ENCODE measurements at regions not wholly inside any gene's neighbourhood (a gene's known extent, or its start where the extent isn't known, plus 50 kb on each side); places are given as distances from the start of the nearest gene placed in this dataset.
A peak's percentile ranks its signal among the peaks of the same experiment; 100 is the strongest.
"Not testable (repeated sequence)": the region's sequence is repeated elsewhere in the genome, so short reads cannot be mapped to it uniquely, and the experiment has no call there.

DNA sequence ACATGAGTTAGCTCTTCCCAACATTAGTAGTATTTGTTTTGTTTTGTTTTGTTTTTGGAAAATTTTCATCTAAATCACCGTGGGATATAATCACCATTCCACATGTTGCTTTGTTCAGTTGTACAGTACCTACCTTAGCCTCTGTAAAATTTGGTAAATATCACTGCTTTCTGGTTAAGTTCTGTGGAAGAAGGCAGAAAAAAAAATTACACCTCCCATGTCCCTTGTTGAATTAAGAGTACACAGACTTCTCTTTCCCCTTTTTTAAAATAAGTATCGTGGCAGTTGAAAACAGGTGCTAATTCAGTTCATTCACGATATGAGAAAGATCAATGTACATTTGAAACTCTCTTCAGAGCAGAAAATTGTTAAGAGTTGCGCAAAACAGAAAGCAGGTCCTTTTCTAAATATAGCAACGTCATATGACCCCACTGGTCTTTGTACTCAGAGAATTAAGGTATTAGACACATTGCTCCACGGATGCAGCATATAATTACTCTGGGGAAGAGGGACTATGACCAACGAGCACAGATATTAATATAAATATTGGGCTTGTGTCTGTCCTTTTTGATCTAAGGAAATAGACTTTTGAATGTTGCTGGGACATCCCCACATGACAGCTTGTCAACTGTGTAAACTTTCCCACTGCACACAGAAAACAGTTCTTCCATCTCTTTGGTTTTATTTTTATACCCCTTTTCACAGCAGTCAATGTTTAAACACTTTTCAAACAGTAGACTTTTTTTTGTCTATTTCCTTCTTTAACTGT lies 58.6 kb upstream of the ZNF217 start:
- no peaks in the 10 kb centered on the region for H3K9me3 ChIP-seq (ENCODE audit: control insufficient read depth, low read length)
- no peak overlapping the region for H2BK120ac ChIP-seq (ENCODE audit: low read depth, low read length)
- no peak overlapping the region for H3K4ac ChIP-seq (ENCODE audit: low read depth in 1 of 2, low read length in 2 of 2)
- no peaks in the 10 kb centered on the region for H3K36me3 ChIP-seq (ENCODE audit: control insufficient read depth in 1 of 2, insufficient read depth in 2 of 2, low read depth in 1 of 2, low read length in 2 of 2)
- H2AK5ac ChIP-seq (ENCODE audit: low read length, severe bottlenecking) = no peak overlapping the region
- H3K9ac ChIP-seq (ENCODE audit: low read length) = peak overlapping the region; percentile 7
- DNase-seq = peak; percentile 62
- no peak overlapping the region for H4K91ac ChIP-seq (ENCODE audit: low read length)
- H2AFZ ChIP-seq (ENCODE audit: low read depth, low read length) = no peak overlapping the region
- H3K18ac ChIP-seq (ENCODE audit: low read depth in 1 of 2, low read length in 2 of 2) = no peak overlapping the region
- H3K27ac ChIP-seq (ENCODE audit: low read length, poor library complexity, severe bottlenecking) = no peak overlapping the region
- no peak overlapping the region for H2BK15ac ChIP-seq (ENCODE audit: low read depth, poor library complexity, severe bottlenecking)
- H3K79me1 ChIP-seq (replicated peaks; ENCODE audit: low read length, poor library complexity, severe bottlenecking) = no peaks in the 10 kb centered on the region
- H3K23ac ChIP-seq (ENCODE audit: low read length in 2 of 2) = no peak overlapping the region
- H3K4me2 ChIP-seq (ENCODE audit: low read length, poor library complexity, severe bottlenecking) = no peak overlapping the region
- no peak overlapping the region for H3K14ac ChIP-seq (ENCODE audit: low read length in 2 of 2)
- no peaks in the 10 kb centered on the region for H3K4me1 ChIP-seq (ENCODE audit: control insufficient read depth, insufficient read depth, low read depth, low read length)
- H4K8ac ChIP-seq (ENCODE audit: low read length) = no peak overlapping the region
- H3K27me3 ChIP-seq (ENCODE audit: control insufficient read depth in 1 of 2, insufficient read depth in 1 of 2, low read length in 2 of 2) = no peaks in the 10 kb centered on the region
- H2BK12ac ChIP-seq (ENCODE audit: low read length in 2 of 2) = no peak overlapping the region
- H2BK5ac ChIP-seq (ENCODE audit: low read depth, low read length, poor library complexity, severe bottlenecking) = no peak overlapping the region
- 67% methylated on average over 5 of the region's 7 CpGs for WGBS
- H3K4me3 ChIP-seq (ENCODE audit: insufficient read depth in 1 of 2, low read depth in 1 of 2, low read length in 2 of 2) = no peak overlapping the region

GRCh38 chr20:53649493-53649892 lies 55.9 kb upstream of the ZNF217 start:
- not testable (repeated sequence) for H3K27ac ChIP-seq (ENCODE audit: low read length, poor library complexity, severe bottlenecking); H3K4me1 ChIP-seq (ENCODE audit: control insufficient read depth, insufficient read depth, low read depth, low read length); H2BK120ac ChIP-seq (ENCODE audit: low read depth, low read length); H3K18ac ChIP-seq (ENCODE audit: low read depth in 1 of 2, low read length in 2 of 2); H2BK15ac ChIP-seq (ENCODE audit: low read depth, poor library complexity, severe bottlenecking); H3K9ac ChIP-seq (ENCODE audit: low read length); DNase-seq; H3K27me3 ChIP-seq (ENCODE audit: control insufficient read depth in 1 of 2, insufficient read depth in 1 of 2, low read length in 2 of 2); H2AK5ac ChIP-seq (ENCODE audit: low read length, severe bottlenecking); H3K79me1 ChIP-seq (replicated peaks; ENCODE audit: low read length, poor library complexity, severe bottlenecking); H3K4me2 ChIP-seq (ENCODE audit: low read length, poor library complexity, severe bottlenecking); H2BK5ac ChIP-seq (ENCODE audit: low read depth, low read length, poor library complexity, severe bottlenecking); H3K14ac ChIP-seq (ENCODE audit: low read length in 2 of 2); H3K4ac ChIP-seq (ENCODE audit: low read depth in 1 of 2, low read length in 2 of 2); H3K4me3 ChIP-seq (ENCODE audit: insufficient read depth in 1 of 2, low read depth in 1 of 2, low read length in 2 of 2); H4K91ac ChIP-seq (ENCODE audit: low read length); H3K9me3 ChIP-seq (ENCODE audit: control insufficient read depth, low read length); H3K36me3 ChIP-seq (ENCODE audit: control insufficient read depth in 1 of 2, insufficient read depth in 2 of 2, low read depth in 1 of 2, low read length in 2 of 2); H4K8ac ChIP-seq (ENCODE audit: low read length); H2AFZ ChIP-seq (ENCODE audit: low read depth, low read length); H3K23ac ChIP-seq (ENCODE audit: low read length in 2 of 2); H2BK12ac ChIP-seq (ENCODE audit: low read length in 2 of 2)
- 93% methylated on average over 10 of the region's 10 CpGs for WGBS

DNA sequence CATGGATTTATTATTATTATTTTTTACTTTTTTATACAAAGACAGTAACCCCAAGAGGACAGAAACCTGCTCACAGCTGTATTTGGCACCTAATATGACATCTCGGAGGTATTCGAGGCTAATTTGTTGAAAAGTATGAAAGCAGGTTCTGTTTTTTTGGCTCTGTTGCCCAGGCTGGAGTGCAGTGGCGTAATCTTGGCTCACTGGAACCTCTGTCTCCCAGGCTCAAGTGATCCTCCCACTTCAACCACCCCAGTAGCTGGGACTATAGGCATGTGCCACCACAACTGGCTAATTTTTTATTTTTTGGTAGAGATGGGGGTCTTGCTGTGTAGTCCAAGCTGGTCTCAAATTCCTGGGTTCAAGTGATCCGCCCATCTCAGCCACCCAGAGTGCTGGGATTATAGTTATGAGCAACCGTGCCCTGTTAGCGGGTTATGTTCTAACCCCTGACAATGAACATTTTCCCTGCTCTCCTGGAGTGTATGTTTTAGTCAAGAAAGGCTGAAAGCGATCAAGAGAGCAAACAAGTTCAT lies 53.7 kb upstream of the ZNF217 start:
- H2AFZ ChIP-seq (ENCODE audit: low read depth, low read length) = no peak overlapping the region
- no peak overlapping the region for H3K18ac ChIP-seq (ENCODE audit: low read depth in 1 of 2, low read length in 2 of 2)
- no peak overlapping the region for H3K4ac ChIP-seq (ENCODE audit: low read depth in 1 of 2, low read length in 2 of 2)
- no peak overlapping the region for H2AK5ac ChIP-seq (ENCODE audit: low read length, severe bottlenecking)
- no peak overlapping the region for H3K14ac ChIP-seq (ENCODE audit: low read length in 2 of 2)
- no peak overlapping the region for H3K23ac ChIP-seq (ENCODE audit: low read length in 2 of 2)
- H3K36me3 ChIP-seq (ENCODE audit: control insufficient read depth in 1 of 2, insufficient read depth in 2 of 2, low read depth in 1 of 2, low read length in 2 of 2) = no peaks in the 10 kb centered on the region
- H3K27ac ChIP-seq (ENCODE audit: low read length, poor library complexity, severe bottlenecking) = no peak overlapping the region
- H2BK120ac ChIP-seq (ENCODE audit: low read depth, low read length) = peak overlapping the region; percentile 19
- H3K9ac ChIP-seq (ENCODE audit: low read length) = no peak overlapping the region
- no peaks in the 10 kb centered on the region for H3K27me3 ChIP-seq (ENCODE audit: control insufficient read depth in 1 of 2, insufficient read depth in 1 of 2, low read length in 2 of 2)
- 97% methylated on average over 6 of the region's 7 CpGs for WGBS
- no peak overlapping the region for H2BK15ac ChIP-seq (ENCODE audit: low read depth, poor library complexity, severe bottlenecking)
- H2BK5ac ChIP-seq (ENCODE audit: low read depth, low read length, poor library complexity, severe bottlenecking) = no peak overlapping the region
- H3K4me1 ChIP-seq (ENCODE audit: control insufficient read depth, insufficient read depth, low read depth, low read length) = peaks cover 3% of the 10 kb centered on the region
- no peak overlapping the region for H3K4me3 ChIP-seq (ENCODE audit: insufficient read depth in 1 of 2, low read depth in 1 of 2, low read length in 2 of 2)
- no peaks in the 10 kb centered on the region for H3K79me1 ChIP-seq (replicated peaks; ENCODE audit: low read length, poor library complexity, severe bottlenecking)
- H4K91ac ChIP-seq (ENCODE audit: low read length) = no peak overlapping the region
- no peak overlapping the region for H2BK12ac ChIP-seq (ENCODE audit: low read length in 2 of 2)
- H4K8ac ChIP-seq (ENCODE audit: low read length) = no peak overlapping the region
- H3K4me2 ChIP-seq (ENCODE audit: low read length, poor library complexity, severe bottlenecking) = no peak overlapping the region
- H3K9me3 ChIP-seq (ENCODE audit: control insufficient read depth, low read length) = no peaks in the 10 kb centered on the region
- DNase-seq = no peak

- Histone ChIP-seq H3K27ac (ENCODE audit: low read length, poor library complexity, severe bottlenecking) (no peak overlapping the region), H3K23ac (ENCODE audit: low read length in 2 of 2) (no peak overlapping the region), H3K9me3 (ENCODE audit: control insufficient read depth, low read length) (no peaks in the 10 kb centered on the region), H2AK5ac (ENCODE audit: low read length, severe bottlenecking) (no peak overlapping the region), H3K9ac (ENCODE audit: low read length) (no peak overlapping the region), H4K91ac (ENCODE audit: low read length) (no peak overlapping the region), H2BK120ac (ENCODE audit: low read depth, low read length) (no peak overlapping the region), H2BK15ac (ENCODE audit: low read depth, poor library complexity, severe bottlenecking) (peak overlapping the region; percentile 80), H3K18ac (ENCODE audit: low read depth in 1 of 2, low read length in 2 of 2) (no peak overlapping the region), H3K79me1 (replicated peaks; ENCODE audit: low read length, poor library complexity, severe bottlenecking) (no peaks in the 10 kb centered on the region), H3K14ac (ENCODE audit: low read length in 2 of 2) (no peak overlapping the region), H3K4me1 (ENCODE audit: control insufficient read depth, insufficient read depth, low read depth, low read length) (peaks cover 3% of the 10 kb centered on the region), H3K4ac (ENCODE audit: low read depth in 1 of 2, low read length in 2 of 2) (no peak overlapping the region), H2BK12ac (ENCODE audit: low read length in 2 of 2) (no peak overlapping the region), H3K4me2 (ENCODE audit: low read length, poor library complexity, severe bottlenecking) (no peak overlapping the region), H3K36me3 (ENCODE audit: control insufficient read depth in 1 of 2, insufficient read depth in 2 of 2, low read depth in 1 of 2, low read length in 2 of 2) (no peaks in the 10 kb centered on the region), H3K4me3 (ENCODE audit: insufficient read depth in 1 of 2, low read depth in 1 of 2, low read length in 2 of 2) (no peak overlapping the region), H2BK5ac (ENCODE audit: low read depth, low read length, poor library complexity, severe bottlenecking) (no peak overlapping the region), H3K27me3 (ENCODE audit: control insufficient read depth in 1 of 2, insufficient read depth in 1 of 2, low read length in 2 of 2) (no peaks in the 10 kb centered on the region), H2AFZ (ENCODE audit: low read depth, low read length) (no peak overlapping the region), H4K8ac (ENCODE audit: low read length) (no peak overlapping the region)
- 97% methylated on average over 3 of the region's 3 CpGs for WGBS
- DNase-seq = no peak
These were observed 52.9 kb upstream of the ZNF217 start for GRCh38 chr20:53646550-53646949.
